ENCODE measurements at regions not wholly inside any gene's neighbourhood (a gene's known extent, or its start where the extent isn't known, plus 50 kb on each side); places are given as distances from the start of the nearest gene placed in this dataset.

DNA sequence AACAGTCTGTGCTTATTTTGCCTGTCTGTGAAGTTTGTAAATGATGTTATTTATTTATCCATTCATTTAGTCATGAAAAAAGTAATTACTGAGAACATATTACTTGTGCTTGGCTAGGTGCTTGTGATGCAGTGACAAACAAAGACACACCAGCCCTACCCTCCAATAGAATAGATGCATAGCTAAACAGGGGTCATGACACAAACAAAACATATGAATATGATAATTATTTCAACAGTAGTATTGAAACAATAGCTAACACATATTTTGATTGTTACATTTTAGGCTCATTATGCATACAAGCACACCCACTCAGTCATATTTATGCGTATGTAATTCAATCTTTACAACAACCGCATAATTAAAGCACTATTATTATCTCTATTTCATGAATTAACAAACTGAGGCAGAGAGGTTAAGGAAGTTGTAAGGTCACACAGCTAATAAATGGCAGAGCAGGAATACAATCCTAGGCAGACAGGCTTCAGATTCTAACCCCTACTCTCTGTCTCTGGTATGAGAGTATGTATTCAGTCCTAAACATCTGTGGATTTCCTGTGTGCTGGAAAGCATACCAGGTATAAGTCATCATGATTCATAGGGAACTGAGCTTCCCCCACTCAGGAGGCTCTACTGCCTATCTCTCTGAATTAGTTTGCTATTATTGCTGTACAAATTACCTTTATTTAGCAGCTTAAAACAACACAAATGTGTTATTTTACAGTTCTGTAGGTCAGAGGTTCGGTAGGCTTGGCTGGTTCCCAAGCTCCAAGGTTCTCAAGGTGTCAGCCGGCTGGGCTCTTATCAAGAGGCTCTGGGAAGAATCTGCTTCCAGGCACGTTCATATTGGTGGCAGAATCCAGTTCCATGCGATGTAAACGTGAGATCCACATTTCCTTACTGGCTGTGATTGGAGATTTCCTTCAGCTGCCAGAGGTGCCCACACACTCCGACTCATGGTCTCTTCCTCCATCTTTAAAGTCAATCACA is 509.4 kb downstream of the GALC start:
- TF ChIP-seq, protein P1, sequence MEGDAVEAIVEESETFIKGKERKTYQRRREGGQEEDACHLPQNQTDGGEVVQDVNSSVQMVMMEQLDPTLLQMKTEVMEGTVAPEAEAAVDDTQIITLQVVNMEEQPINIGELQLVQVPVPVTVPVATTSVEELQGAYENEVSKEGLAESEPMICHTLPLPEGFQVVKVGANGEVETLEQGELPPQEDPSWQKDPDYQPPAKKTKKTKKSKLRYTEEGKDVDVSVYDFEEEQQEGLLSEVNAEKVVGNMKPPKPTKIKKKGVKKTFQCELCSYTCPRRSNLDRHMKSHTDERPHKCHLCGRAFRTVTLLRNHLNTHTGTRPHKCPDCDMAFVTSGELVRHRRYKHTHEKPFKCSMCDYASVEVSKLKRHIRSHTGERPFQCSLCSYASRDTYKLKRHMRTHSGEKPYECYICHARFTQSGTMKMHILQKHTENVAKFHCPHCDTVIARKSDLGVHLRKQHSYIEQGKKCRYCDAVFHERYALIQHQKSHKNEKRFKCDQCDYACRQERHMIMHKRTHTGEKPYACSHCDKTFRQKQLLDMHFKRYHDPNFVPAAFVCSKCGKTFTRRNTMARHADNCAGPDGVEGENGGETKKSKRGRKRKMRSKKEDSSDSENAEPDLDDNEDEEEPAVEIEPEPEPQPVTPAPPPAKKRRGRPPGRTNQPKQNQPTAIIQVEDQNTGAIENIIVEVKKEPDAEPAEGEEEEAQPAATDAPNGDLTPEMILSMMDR (IDR thresholded peaks at IDR 0.05; ENCODE audit: low read depth, low read length) = no peak
- no peak for TF ChIP-seq MYC (IDR thresholded peaks at IDR 0.05; ENCODE audit: low read depth, low read length)
- no peak for TF ChIP-seq POLR2A (IDR thresholded peaks at IDR 0.05; ENCODE audit: extremely low read depth, insufficient read length)
- TF ChIP-seq, protein P2, sequence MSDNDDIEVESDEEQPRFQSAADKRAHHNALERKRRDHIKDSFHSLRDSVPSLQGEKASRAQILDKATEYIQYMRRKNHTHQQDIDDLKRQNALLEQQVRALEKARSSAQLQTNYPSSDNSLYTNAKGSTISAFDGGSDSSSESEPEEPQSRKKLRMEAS (IDR thresholded peaks at IDR 0.05; ENCODE audit: low read depth, low read length) = no peak
- no peak overlapping the region for H3K4me3 ChIP-seq (ENCODE audit: low read depth, low read length)
- no peak for DNase-seq (ENCODE audit: low read depth)

DNA sequence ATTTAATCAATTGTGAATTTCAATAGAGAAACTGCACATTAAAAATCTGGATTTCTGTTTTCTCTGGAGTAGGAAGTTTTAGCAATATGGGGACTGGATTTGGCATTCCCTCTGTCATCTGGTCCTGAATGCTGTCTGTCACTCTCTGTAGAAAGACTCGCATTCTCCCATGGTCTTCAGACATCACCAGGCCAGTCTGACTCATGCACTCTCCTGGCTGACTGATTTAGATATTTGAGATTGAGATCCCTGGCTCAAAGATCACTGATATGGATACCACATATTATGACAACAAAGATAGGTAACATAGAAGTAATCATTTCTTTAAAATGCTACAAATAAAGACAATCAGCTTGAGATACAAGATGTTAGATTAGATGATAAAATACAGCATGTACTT is 524.5 kb downstream of the GALC start:
- H3K4me3 ChIP-seq (ENCODE audit: low read depth, low read length) = no peak overlapping the region
- TF ChIP-seq, protein P2 (IDR thresholded peaks at IDR 0.05; ENCODE audit: low read depth, low read length) = no peak
- TF ChIP-seq POLR2A (IDR thresholded peaks at IDR 0.05; ENCODE audit: extremely low read depth, insufficient read length) (no peak), MYC (IDR thresholded peaks at IDR 0.05; ENCODE audit: low read depth, low read length) (no peak)
- TF ChIP-seq, protein P1 (IDR thresholded peaks at IDR 0.05; ENCODE audit: low read depth, low read length) = no peak
- no peak for DNase-seq (ENCODE audit: low read depth)

DNA sequence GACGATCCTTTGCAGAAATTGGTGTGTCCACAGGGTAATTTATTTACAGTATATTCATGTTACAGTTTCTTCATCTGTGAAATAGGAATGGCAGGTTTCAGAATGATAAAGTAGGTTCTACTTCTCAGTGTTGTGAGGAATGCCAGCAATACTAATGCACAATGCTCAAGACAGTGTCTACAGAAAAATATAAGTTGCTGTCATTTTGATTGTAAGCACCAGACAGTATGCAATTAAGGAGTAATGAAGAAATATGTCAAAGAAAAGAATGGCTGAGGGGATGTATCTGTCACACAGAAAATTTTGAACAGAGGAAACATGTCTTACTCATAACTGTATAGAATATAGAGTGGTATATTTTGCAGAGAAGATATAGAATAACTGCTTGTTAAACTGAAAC is 525.4 kb downstream of the GALC start:
- TF ChIP-seq, protein P1 (IDR thresholded peaks at IDR 0.05; ENCODE audit: low read depth, low read length) = no peak
- TF ChIP-seq, protein P2 (IDR thresholded peaks at IDR 0.05; ENCODE audit: low read depth, low read length) = no peak

DNA sequence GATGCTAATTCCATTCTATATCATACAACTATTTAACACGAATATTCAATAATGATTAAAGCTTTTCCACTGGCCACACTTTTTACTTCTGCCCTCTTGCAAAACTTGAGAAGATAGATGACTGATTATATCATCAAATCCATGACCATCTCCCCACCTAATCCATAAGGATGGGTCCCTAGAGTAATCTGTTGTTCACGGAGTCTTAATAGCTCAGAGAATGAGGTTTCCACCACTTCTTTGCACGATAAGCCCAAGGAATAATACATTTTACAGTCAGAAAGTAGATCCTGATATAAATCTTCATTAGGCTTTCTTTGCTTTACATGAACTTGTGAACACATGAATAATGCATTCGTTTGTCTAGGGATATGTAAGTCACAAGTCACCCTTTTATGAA is 527.2 kb downstream of the GALC start:
- TF ChIP-seq, protein P1 (IDR thresholded peaks at IDR 0.05; ENCODE audit: low read depth, low read length) = no peak
- TF ChIP-seq, protein P2 (IDR thresholded peaks at IDR 0.05; ENCODE audit: low read depth, low read length) = no peak
- TF ChIP-seq MYC (IDR thresholded peaks at IDR 0.05; ENCODE audit: low read depth, low read length) (no peak), POLR2A (IDR thresholded peaks at IDR 0.05; ENCODE audit: extremely low read depth, insufficient read length) (no peak)
- no peak for DNase-seq (ENCODE audit: low read depth)
- no peak overlapping the region for H3K4me3 ChIP-seq (ENCODE audit: low read depth, low read length)

More for the DNA sequence above, 525.4 kb downstream of the GALC start:
- no peak for DNase-seq (ENCODE audit: low read depth)
- no peak overlapping the region for H3K4me3 ChIP-seq (ENCODE audit: low read depth, low read length)

DNA sequence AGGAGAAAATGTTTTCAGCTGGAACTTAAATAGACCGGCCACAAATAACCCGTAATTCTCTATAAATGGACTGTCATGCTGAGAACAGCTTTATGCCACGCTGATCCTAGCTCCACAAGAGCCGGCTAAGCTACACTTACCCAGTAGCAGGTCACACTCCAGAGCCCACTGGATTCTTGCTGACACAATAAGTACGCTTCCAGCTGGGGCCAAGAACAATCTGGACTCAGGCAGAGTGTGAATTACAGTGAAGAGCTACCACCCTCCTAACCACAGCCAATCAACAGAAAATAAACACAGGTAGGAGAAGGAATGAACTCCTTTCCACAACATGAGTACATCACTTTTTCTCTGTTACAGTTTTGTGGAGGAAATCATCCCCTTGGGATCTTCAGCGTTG is 531.3 kb downstream of the GALC start:
- TF ChIP-seq, protein P2 (IDR thresholded peaks at IDR 0.05; ENCODE audit: low read depth, low read length) = no peak
- TF ChIP-seq MYC (IDR thresholded peaks at IDR 0.05; ENCODE audit: low read depth, low read length) = no peak
- TF ChIP-seq, protein P1 (IDR thresholded peaks at IDR 0.05; ENCODE audit: low read depth, low read length) = no peak
- no peak for TF ChIP-seq POLR2A (IDR thresholded peaks at IDR 0.05; ENCODE audit: extremely low read depth, insufficient read length)
- no peak overlapping the region for H3K4me3 ChIP-seq (ENCODE audit: low read depth, low read length)
- DNase-seq (ENCODE audit: low read depth) = no peak

Data from NB4 (cell line).